CD4-positive, alpha-beta T cell treated with Interferon alpha-2 for 1 hour (primary cell): ENCODE measurements at regions not wholly inside any gene's neighbourhood (a gene's known extent, or its start where the extent isn't known, plus 50 kb on each side); places are given as distances from the start of the nearest gene placed in this dataset.
"Not testable (repeated sequence)": the region's sequence is repeated elsewhere in the genome, so short reads cannot be mapped to it uniquely, and the experiment has no call there.

ENCODE experiments used
- DNase-seq, 2 donors: peaks; one replicate each; pipeline ENCODE4 v3.0.0-alpha.2; 2020 to 2022

DNA sequence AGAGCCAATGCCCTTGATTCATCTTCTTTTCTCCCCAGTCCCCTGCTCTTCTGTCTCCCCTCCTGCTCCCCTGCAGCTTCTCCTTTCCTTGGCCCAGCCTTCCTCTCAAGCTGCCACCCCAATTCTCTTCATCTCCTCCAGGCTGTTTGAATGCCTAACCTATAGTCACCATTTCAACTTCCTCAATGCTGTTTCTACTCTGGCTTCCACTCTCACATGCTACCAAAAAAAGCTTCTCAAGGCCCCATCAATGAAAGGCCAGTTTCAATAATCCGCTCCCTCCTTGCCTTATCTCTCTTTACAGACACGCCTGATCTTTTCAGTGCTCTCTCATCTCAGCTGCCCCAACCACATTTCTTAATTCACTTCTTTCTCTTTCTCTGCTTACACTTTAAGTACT lies 212.2 kb upstream of the GPR149 start:
- DNase-seq: no peak

DNA sequence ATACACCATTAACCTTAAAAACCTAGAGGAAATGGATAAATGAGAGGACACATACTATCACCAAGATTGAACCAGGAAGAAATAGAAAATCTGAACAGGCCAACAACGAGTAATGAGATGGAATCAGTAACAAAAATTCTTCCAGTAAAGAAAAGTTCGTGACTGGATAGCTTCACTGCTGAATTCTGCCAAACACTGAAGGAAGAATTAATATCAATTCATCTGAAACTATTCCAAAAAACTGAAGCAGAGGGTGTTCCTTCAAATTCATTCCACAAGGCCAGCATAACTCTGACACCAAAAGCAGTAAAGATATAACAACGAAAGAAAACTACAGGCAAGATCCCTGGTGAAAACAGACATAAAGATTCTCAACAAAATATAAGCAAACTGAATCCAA lies 195.8 kb upstream of the GPR149 start:
- DNase-seq: no peak

GRCh38 chr3:154619621-154620020 lies 189.6 kb upstream of the GPR149 start:
- not testable (repeated sequence) for DNase-seq

DNA sequence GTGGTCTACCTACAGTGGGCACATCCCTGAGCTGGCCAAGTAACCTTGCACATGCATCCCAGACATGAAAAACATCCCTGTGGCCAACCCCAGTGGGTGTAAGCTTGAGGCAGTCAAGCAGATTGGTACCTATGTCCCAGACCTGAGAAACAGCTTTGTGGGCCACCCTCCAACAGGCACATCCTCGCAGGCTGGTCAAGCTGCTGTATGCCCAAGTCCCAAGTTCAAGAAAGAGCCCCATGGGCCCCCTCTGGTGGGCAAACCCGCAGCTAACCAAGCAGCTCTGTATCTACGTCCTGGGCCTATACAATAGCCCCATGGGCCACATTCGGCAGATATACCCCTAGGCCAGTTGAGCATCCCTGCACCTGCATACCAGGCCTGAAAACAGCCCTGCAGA lies 186.3 kb upstream of the GPR149 start:
- DNase-seq: no peak

DNA sequence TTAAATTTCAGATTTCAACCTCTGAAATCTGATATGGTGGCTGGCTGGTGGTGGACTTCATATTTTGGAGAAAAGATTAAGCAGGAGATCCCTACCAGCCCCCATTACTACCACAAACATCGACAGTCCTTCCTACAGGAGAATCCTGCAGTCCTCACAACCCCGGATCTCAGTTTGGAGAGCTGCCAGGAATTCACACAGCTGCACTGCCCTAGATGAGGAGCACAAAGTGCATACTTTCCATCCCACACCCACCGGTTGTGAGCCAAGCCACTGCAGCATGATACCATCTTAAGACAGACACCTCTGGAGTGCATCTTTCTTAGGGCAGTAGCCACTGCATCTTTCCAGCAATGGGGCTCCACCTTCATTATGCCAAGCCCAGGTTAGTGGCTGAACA lies 185.5 kb upstream of the GPR149 start:
- DNase-seq: no peak

DNA sequence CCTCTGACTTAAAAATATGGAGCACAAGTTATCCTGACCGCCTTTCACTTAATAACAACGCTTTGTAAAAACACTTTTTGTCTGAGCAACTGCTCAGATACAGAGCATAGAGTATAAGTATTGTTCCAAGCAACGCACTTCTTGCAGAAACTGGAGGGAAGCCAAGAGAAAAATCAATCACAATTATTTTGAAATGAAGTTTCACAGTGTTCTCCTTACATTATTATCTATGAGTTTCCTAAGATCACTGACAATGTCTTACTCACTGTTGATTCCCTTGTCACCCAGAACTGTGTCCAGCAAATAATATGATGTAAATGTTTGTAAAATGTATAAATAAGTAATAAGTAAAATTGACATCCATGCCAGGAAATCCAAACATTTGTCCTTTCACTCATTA lies 184.6 kb upstream of the GPR149 start:
- DNase-seq: no peak

- DNase-seq: no peak
These were observed 184.1 kb upstream of the GPR149 start for GRCh38 chr3:154614078-154614477.

- no peak for DNase-seq
These were observed 172.3 kb upstream of the GPR149 start for GRCh38 chr3:154602241-154602640.

- DNase-seq: no peak
These were observed 168.2 kb upstream of the GPR149 start for GRCh38 chr3:154598166-154598565.

DNA sequence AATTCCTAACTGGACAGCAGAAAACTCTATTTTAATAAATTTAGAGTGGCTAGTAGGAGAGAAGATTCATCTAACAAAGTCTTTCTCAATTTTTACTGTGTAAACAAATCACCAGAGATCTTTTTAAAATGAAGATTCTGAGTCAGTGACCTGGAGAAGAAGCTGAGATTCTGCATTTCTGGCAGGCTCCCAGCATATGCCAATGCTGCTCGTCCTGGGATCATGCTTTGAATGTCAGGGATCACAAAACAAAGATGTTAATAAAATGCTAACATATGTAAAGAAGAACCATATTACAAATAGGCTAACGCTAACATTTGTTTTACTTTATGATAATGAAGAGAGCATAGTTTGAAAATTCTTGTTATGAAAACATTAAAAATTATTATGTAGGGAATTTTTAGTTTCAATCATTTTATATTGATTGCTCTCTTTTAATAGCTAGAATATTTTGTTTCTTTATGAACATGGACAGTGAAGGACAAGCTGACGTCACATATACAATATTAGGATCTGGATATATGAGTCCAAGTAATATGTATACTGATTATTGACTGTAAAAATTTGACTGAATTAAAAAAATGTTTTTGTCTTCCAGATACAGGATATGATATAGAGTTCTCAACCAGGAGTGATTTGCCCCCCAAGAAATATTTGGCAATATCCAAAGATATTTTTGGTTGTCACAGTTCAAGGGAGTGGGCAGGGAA lies 160.8 kb upstream of the GPR149 start:
- DNase-seq: no peak

- DNase-seq: no peak
These were observed 158.8 kb upstream of the GPR149 start for GRCh38 chr3:154588831-154589230.

DNA sequence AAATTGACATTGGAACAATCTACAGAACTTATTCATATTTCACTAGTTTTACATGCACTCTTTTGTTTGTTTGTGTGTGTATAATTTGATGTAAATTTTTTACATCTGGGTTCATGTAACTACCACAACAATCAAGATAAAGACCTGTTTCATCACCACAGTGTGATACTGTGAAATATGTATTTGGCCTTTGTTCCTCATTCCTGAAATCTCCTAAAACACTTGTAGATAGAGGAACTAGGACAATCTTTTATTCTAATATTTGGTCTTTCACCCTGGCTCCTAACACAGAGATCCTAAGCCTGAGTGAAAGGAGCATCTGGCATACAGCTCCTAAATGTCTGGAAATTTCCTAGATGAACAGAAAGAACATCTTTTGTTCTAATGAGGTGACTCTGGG lies 155.0 kb upstream of the GPR149 start:
- no peak for DNase-seq

GRCh38 chr3:154584041-154584440 lies 154.1 kb upstream of the GPR149 start:
- no peak for DNase-seq

GRCh38 chr3:154583086-154583634 lies 153.2 kb upstream of the GPR149 start:
- no peak for DNase-seq

GRCh38 chr3:154582501-154582900 lies 152.5 kb upstream of the GPR149 start:
- DNase-seq: no peak

- DNase-seq: no peak
These were observed 141.7 kb upstream of the GPR149 start for GRCh38 chr3:154571553-154572226.

DNA sequence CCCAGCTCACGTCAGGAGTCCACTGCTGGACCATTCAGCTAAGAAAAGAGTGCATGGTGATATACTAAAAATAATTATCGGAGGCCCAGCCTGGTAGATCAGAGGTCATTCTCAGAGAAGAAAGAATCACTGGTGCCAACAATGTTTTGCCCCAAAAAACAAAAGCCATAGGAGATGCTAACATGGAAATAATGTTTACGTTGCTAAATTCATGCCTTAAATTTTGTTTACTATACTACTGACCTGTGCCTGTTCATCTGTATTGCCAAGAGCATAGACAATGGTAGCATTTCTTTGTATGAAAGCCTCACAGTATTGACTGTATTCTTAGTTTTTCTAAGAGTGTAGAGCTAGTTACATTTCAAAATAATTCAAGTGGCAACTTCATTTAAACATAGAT lies 138.1 kb upstream of the GPR149 start:
- no peak for DNase-seq

DNA sequence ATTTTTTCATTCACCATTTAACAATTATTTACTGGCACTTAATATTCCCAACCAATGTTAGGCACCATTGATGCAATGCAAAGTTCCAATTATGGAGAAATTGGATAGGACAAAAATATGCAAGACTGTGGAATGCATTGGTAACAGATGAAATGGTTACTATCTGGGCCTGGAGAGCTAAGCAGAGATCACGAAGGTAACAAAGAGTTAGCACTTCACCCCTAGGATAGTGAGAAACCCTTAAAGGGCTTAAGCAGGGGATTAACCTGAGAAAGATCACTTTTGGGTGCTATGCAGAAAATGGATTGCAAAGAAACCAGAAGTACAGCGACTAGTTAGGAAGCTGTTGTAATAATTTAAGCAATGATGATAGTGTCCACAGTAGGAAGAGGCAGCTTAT lies 129.6 kb upstream of the GPR149 start:
- no peak for DNase-seq

DNA sequence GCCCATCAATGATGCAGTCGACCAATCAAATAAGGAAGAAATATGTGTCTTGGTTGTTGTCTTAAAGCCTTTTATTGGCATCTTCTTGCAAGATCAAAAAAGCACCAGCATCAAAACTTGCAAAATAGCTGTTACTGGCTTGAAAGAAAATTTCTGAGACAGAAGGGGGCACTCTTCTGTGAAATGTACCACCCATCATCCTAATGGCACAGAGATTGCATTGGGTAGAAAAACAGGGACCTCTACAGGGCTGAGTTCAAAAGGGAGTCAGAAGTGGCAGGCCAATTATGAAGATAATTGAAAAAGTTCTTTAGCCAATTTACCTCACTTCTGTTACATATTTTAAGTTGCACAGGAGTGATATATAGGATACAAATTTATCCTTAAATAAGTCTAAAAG lies 122.3 kb upstream of the GPR149 start:
- no peak for DNase-seq

DNA sequence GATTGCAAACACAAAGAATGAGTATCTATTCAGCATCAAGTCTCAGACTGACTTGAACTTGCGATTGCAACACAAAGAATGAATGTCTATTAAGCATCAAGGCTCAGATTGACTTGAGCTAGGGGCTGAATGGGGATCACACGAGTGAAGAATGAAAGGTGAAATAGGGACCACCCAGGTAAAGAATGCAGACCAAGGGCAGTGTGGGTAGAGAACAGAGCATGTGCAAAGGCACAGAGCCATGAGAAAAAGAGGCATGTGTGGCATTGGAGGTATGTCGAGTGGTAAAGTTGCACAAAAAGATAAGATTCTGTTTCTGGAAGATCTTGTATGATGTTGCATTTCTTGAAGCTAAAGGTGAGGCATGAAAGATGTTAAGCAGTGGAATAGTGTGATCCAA lies 119.4 kb upstream of the GPR149 start:
- no peak for DNase-seq

- DNase-seq: no peak
These were observed 118.4 kb upstream of the GPR149 start for GRCh38 chr3:154548341-154548740.

GRCh38 chr3:154542837-154543236 lies 112.8 kb upstream of the GPR149 start:
- DNase-seq: no peak

GRCh38 chr3:154540950-154541604 lies 111.1 kb upstream of the GPR149 start:
- DNase-seq: no peak
